K562 (cell line): ENCODE measurements at regions not wholly inside any gene's neighbourhood (a gene's known extent, or its start where the extent isn't known, plus 50 kb on each side); places are given as distances from the start of the nearest gene placed in this dataset.

Experiments
- ATAC-seq: fragments of 200-7000 bp; cut with Tn5 transposase; 3 replicates; pipeline ENCODE4 v1.9.1; 2020; ENCODE audit warnings: moderate library complexity
- BruUV-seq: library from RNA; stranded (reverse); fragments of 400-500 nt; replicated peaks from 2 replicates; lab custom pipeline; 2021; lab: Mats Ljungman, UMichigan
- CTCF ChIA-PET: fragments of 300-600 bp; formaldehyde crosslinking; extraction: SDS; loops from one replicate; lab custom pipeline; 2021; ENCODE audit warnings: low intra/inter-chr PET ratio; lab: Yijun Ruan, JAX
- POLR2A ChIA-PET: fragments of 300-600, 350-650 bp; sonication (Branson Sonifier 250); formaldehyde crosslinking; extraction: SDS; loops from one replicate; lab custom pipeline; 2021; ENCODE audit warnings: antibody characterized with exemption, inconsistent platforms; lab: Yijun Ruan, JAX
- DNase-seq, 4 experiments: peaks; one replicate each; pipeline versions ENCODE4 v3.0.0 to v3.0.0-alpha.2; 2011 to 2018; ENCODE audit warnings: low spot score in 3 of 4, mixed read lengths in 3 of 4; ENCODE audit errors: extremely low read depth in 1 of 4
- FAIRE-seq: peaks from 2 replicates; lab custom pipeline; 2011; peaks lifted over from hg19 to GRCh38; lab: Jason Lieb, UNC
- H2AFZ ChIP-seq: 2 replicates; pipeline ENCODE4 v1.6.0; 2011; ENCODE audit warnings: low read depth, low read length, control low read depth, inconsistent platforms
- H3K27ac ChIP-seq: fragments of 200-600 bp; 3 replicates; pipeline ENCODE4 v1.8.0; 2011; ENCODE audit warnings: low read depth, mild to moderate bottlenecking, control low read depth, inconsistent platforms, low read length, moderate library complexity, mixed read lengths; ENCODE audit errors: extremely low read depth
- H3K27me3 ChIP-seq, 2 experiments: fragments of 300-600 bp in 1 of 2; 2 replicates in 1 of 2; 3 replicates in 1 of 2; pipeline versions ENCODE4 v1.6.0 to v1.8.0; 2011; ENCODE audit warnings: inconsistent platforms in 2 of 2, low read length in 2 of 2, mild to moderate bottlenecking in 1 of 2, mixed read lengths in 1 of 2, moderate library complexity in 1 of 2; ENCODE audit not compliant: control insufficient read depth in 2 of 2, insufficient read depth in 2 of 2
- H3K36me3 ChIP-seq: fragments of 300-600 bp; 3 replicates; pipeline ENCODE4 v1.8.0; 2011; ENCODE audit warnings: mild to moderate bottlenecking, low read length, inconsistent platforms; ENCODE audit not compliant: control insufficient read depth, insufficient read depth
- H3K4me1 ChIP-seq, 2 experiments: fragments of 200-600 bp in 1 of 2; replicated peaks in 1 of 2; 2 replicates in 1 of 2; 3 replicates in 1 of 2; pipeline versions ENCODE4 v1.5.1 to v1.8.0; 2011; ENCODE audit warnings: inconsistent platforms in 2 of 2, low read length in 2 of 2, mild to moderate bottlenecking in 1 of 2, mixed read lengths in 1 of 2, moderate library complexity in 1 of 2; ENCODE audit not compliant: control insufficient read depth in 2 of 2, insufficient read depth in 2 of 2
- H3K4me2 ChIP-seq: 2 replicates; pipeline ENCODE4 v1.6.1; 2011; ENCODE audit warnings: low read length, control low read depth, inconsistent platforms, mixed read lengths; ENCODE audit not compliant: insufficient read depth
- H3K4me3 ChIP-seq: fragments of 200-600 bp; sonication (generic), shearing (Covaris generic); 2 replicates; pipeline ENCODE4 v1.5.1; 2016; ENCODE audit warnings: control low read depth, inconsistent platforms
- H3K79me2 ChIP-seq: fragments of 200-600 bp; 3 replicates; pipeline ENCODE4 v1.8.0; 2011; ENCODE audit warnings: low read length, inconsistent platforms; ENCODE audit not compliant: control insufficient read depth, insufficient read depth
- H3K9ac ChIP-seq, 2 experiments: 2 replicates each; pipeline versions ENCODE4 v1.6.0 to v1.6.1; 2011; ENCODE audit warnings: low read depth in 2 of 2, low read length in 2 of 2, control low read depth in 1 of 2, inconsistent platforms in 1 of 2, mild to moderate bottlenecking in 1 of 2, mixed read lengths in 1 of 2; ENCODE audit not compliant: insufficient read depth in 1 of 2
- H3K9me1 ChIP-seq: one replicate; pipeline ENCODE4 v1.6.0; 2011; ENCODE audit warnings: inconsistent platforms, mild to moderate bottlenecking, low read length, moderate library complexity; ENCODE audit not compliant: control insufficient read depth, insufficient read depth
- H3K9me3 ChIP-seq: replicated peaks from 2 replicates; pipeline ENCODE4 v1.5.1; 2011; ENCODE audit warnings: low read depth, low read length, inconsistent platforms; ENCODE audit not compliant: control insufficient read depth, insufficient read depth
- H4K20me1 ChIP-seq: replicated peaks from 2 replicates; pipeline ENCODE4 v1.6.1; 2011; ENCODE audit warnings: low read length, inconsistent platforms, mixed read lengths; ENCODE audit not compliant: control insufficient read depth, insufficient read depth
- CHD2 ChIP-seq: IDR thresholded peaks from 2 replicates; pipeline ENCODE4 v1.6.1; 2011; ENCODE audit warnings: low read depth, low read length
- E2F3 ChIP-seq: fragments of 250-450 bp; sonication (Bioruptor Pico); IDR thresholded peaks from 2 replicates; pipeline ENCODE4 v1.4.0; 2020; ENCODE audit warnings: mild to moderate bottlenecking
- ETS2 ChIP-seq: IDR thresholded peaks from 2 replicates; pipeline ENCODE4 v1.6.1; 2016; ENCODE audit warnings: borderline replicate concordance, missing genetic modification characterization, mild to moderate bottlenecking, moderate library complexity, missing compliant biosample characterization; ENCODE audit not compliant: poor library complexity, severe bottlenecking
- GABPB1 ChIP-seq: sonication (generic); formaldehyde crosslinking; IDR thresholded peaks from 2 replicates; pipeline ENCODE4 v1.8.0; 2022; ENCODE audit warnings: mild to moderate bottlenecking, missing genetic modification reagents
- JUNB ChIP-seq: fragments of 450-650 bp; formaldehyde crosslinking; conservative IDR thresholded peaks from 2 replicates; pipeline ENCODE4 v1.4.0; 2020; ENCODE audit warnings: mild to moderate bottlenecking
- KLF10 ChIP-seq: fragments of 250-450 bp; sonication (Bioruptor Pico); IDR thresholded peaks from 2 replicates; pipeline ENCODE4 v1.6.1; 2021; ENCODE audit warnings: matching md5 sums
- MCM5 ChIP-seq: fragments of 450-650 bp; IDR thresholded peaks from 2 replicates; pipeline ENCODE4 v1.6.1; 2016; ENCODE audit warnings: low read depth
- NFIC ChIP-seq: fragments of 450-650 bp; IDR thresholded peaks from 2 replicates; pipeline ENCODE4 v1.6.1; 2017; ENCODE audit warnings: mild to moderate bottlenecking, inconsistent platforms
- OTX1 ChIP-seq: fragments of 450-650 bp; formaldehyde crosslinking; IDR thresholded peaks from 2 replicates; pipeline ENCODE4 v1.4.0; 2022; ENCODE audit warnings: mild to moderate bottlenecking
- THRAP3 ChIP-seq: fragments of 450-650 bp; IDR thresholded peaks from 2 replicates; pipeline ENCODE4 v1.6.1; 2016; ENCODE audit warnings: mild to moderate bottlenecking, inconsistent platforms, borderline replicate concordance
- YBX1 ChIP-seq: fragments of 450-650 bp; IDR thresholded peaks from 2 replicates; pipeline ENCODE4 v1.7.1; 2016; ENCODE audit warnings: mild to moderate bottlenecking
- ZNF518B ChIP-seq: fragments of 250-450 bp; sonication (Bioruptor Pico); IDR thresholded peaks from 2 replicates; pipeline ENCODE4 v1.5.0; 2021; ENCODE audit warnings: mild to moderate bottlenecking, moderate library complexity
- ZNF583 ChIP-seq: fragments of 250-450 bp; sonication (Bioruptor Pico); IDR thresholded peaks from 2 replicates; pipeline ENCODE4 v1.4.0; 2020
- WGBS: fragments of 100-300 bp; shearing (Covaris generic); methylation state at CpG from one replicate; pipeline ENCODE4 v1.1.6; 2016; ENCODE audit warnings: low coverage, mixed read lengths; ENCODE audit not compliant: insufficient coverage; ENCODE audit errors: missing lambda C conversion rate; 5-methylcytosine and 5-hydroxymethylcytosine counted together
- in situ Hi-C: fragments of 300-500 bp; cut with MboI; formaldehyde crosslinking; loops from 4 replicates; pipeline ENCODE4 v1.15.0; 2018; ENCODE audit warnings: inconsistent platforms, mixed read lengths
- intact Hi-C: fragments of 100-400 bp; cut with micrococcal nuclease; formaldehyde crosslinking; loops from 2 replicates; pipeline ENCODE4 v1.14.2; 2022

- no peak for TF ChIP-seq NFIC
- TF ChIP-seq MCM5, result no peak
- TF ChIP-seq CHD2, result no peak
- no peak for TF ChIP-seq YBX1
- no peak for TF ChIP-seq ZNF518B (CRISPR knock-in tag)
- TF ChIP-seq E2F3, result no peak
Measured at GRCh38 chr17:13287226-13287625, 269.4 kb upstream of the ELAC2 start (continued).

- no peaks in the 10 kb centered on the region for H4K20me1 ChIP-seq
- H3K79me2 ChIP-seq, result no peaks in the 10 kb centered on the region
- H3K4me1 ChIP-seq, result no peaks in the 10 kb centered on the region
- WGBS, result 13% methylated on average over 1 of the region's 1 CpG
- no peak for TF ChIP-seq KLF10
- TF ChIP-seq GABPB1 (CRISPR knock-in tag), result no peak
- TF ChIP-seq ETS2 (tag), result no peak
- TF ChIP-seq OTX1, result no peak
- TF ChIP-seq ZNF583, result no peak
- TF ChIP-seq THRAP3, result no peak
- TF ChIP-seq JUNB (CRISPR knock-in tag), result no peak
- no TSS peak for BruUV-seq
- H3K27ac ChIP-seq, result no peak overlapping the region
- ATAC-seq (no peak), FAIRE-seq (no peak), DNase-seq (no peak)
- H3K9me3 ChIP-seq, result no peaks in the 10 kb centered on the region
- ChIA-PET POLR2A (no interaction called here), CTCF (no interaction called here)
- no peak overlapping the region for H3K9ac ChIP-seq
- in situ Hi-C loops (no loop called here), intact Hi-C loops (no loop called here)
- no peaks in the 10 kb centered on the region for H3K36me3 ChIP-seq
- H3K4me2 ChIP-seq, result no peak overlapping the region
- no peaks in the 10 kb centered on the region for H3K9me1 ChIP-seq
- H3K27me3 ChIP-seq, result no peaks in the 10 kb centered on the region
- H2AFZ ChIP-seq, result no peak overlapping the region
- H3K4me3 ChIP-seq, result no peak overlapping the region
Measured at GRCh38 chr17:13283606-13284005, 265.8 kb upstream of the ELAC2 start.
